Stimulated activated CD4-positive, alpha-beta T cell treated with anti-CD3 and anti-CD28 coated beads, Interleukin-1b, Interleukin-23, amount 100 ng/mL, for 1 hour (primary cell): ENCODE measurements at regions not wholly inside any gene's neighbourhood (a gene's known extent, or its start where the extent isn't known, plus 50 kb on each side); places are given as distances from the start of the nearest gene placed in this dataset.

Experiments used
- DNase-seq, 2 donors: peaks; one replicate each; pipeline ENCODE4 v3.0.0-alpha.2; 2020; ENCODE audit warnings: low read depth in 2 of 2

GRCh38 chr21:34022627-34023335, 50.6 kb upstream of the MRPS6 start:
- no peak for DNase-seq

- no peak for DNase-seq
These were observed 51.7 kb upstream of the MRPS6 start for GRCh38 chr21:34021726-34022125.

GRCh38 chr21:34020983-34021553, 52.3 kb upstream of the MRPS6 start:
- DNase-seq: no peak

GRCh38 chr21:34020005-34020847, 53.2 kb upstream of the MRPS6 start:
- DNase-seq: no peak

- no peak for DNase-seq
These were observed 54.0 kb upstream of the MRPS6 start for GRCh38 chr21:34019402-34019801.

GRCh38 chr21:34018910-34019309, 54.5 kb upstream of the MRPS6 start:
- DNase-seq: no peak

- DNase-seq: no peak
These were observed 55.2 kb upstream of the MRPS6 start for GRCh38 chr21:34018185-34018584.

- DNase-seq: no peak
These were observed 56.1 kb upstream of the MRPS6 start for GRCh38 chr21:34017039-34017961.

GRCh38 chr21:34012640-34013039, 60.7 kb upstream of the MRPS6 start:
- no peak for DNase-seq

GRCh38 chr21:34011660-34012059, 61.7 kb upstream of the MRPS6 start:
- no peak for DNase-seq

GRCh38 chr21:34009193-34009592, 64.2 kb upstream of the MRPS6 start:
- no peak for DNase-seq

GRCh38 chr21:34008618-34009017, 64.8 kb upstream of the MRPS6 start:
- no peak for DNase-seq

- DNase-seq: no peak
These were observed 66.7 kb upstream of the MRPS6 start for GRCh38 chr21:34006611-34007168.

GRCh38 chr21:34004974-34005373, 68.4 kb upstream of the MRPS6 start:
- DNase-seq: no peak

- DNase-seq: no peak
These were observed 69.1 kb upstream of the MRPS6 start for GRCh38 chr21:34004013-34004938.

- no peak for DNase-seq
These were observed 70.0 kb upstream of the MRPS6 start for GRCh38 chr21:34003428-34003827.

- DNase-seq: no peak
These were observed 73.0 kb upstream of the MRPS6 start for GRCh38 chr21:34000375-34000774.

GRCh38 chr21:33998809-33999208, 74.6 kb upstream of the MRPS6 start:
- DNase-seq: no peak

GRCh38 chr21:33998402-33998801, 75.0 kb upstream of the MRPS6 start:
- DNase-seq: no peak

- DNase-seq: no peak
These were observed 75.9 kb upstream of the MRPS6 start for GRCh38 chr21:33997436-33997835.
